Left lung (tissue), 4 donors: ENCODE measurements at regions not wholly inside any gene's neighbourhood (a gene's known extent, or its start where the extent isn't known, plus 50 kb on each side); places are given as distances from the start of the nearest gene placed in this dataset.

Experiments used
- ATAC-seq: fragments of 200-7000 bp; cut with Tn5 transposase; one replicate; pipeline ENCODE4 v1.9.1; 2020; ENCODE audit warnings: moderate library complexity
- DNase-seq, 4 donors: peaks; one replicate each; pipeline ENCODE4 v3.0.0-alpha.2; 2013 to 2020
- H3K27ac ChIP-seq, 2 donors: fragments of 200-600 bp; sonication (generic) in 1 of 2; one replicate each; pipeline versions ENCODE4 v1.5.0 to v1.8.0; 2020 to 2021
- H3K27me3 ChIP-seq, 2 donors: fragments of 200-600 bp; sonication (generic) in 1 of 2; one replicate each; pipeline versions ENCODE4 v1.5.0 to v1.8.0; 2020 to 2021
- H3K36me3 ChIP-seq, 2 donors: fragments of 200-600 bp; sonication (generic) in 1 of 2; one replicate each; pipeline versions ENCODE4 v1.5.0 to v1.8.0; 2020 to 2021
- H3K4me1 ChIP-seq, 2 donors: fragments of 200-600 bp; one replicate each; pipeline ENCODE4 v1.8.0; 2021
- H3K4me3 ChIP-seq, 2 donors: fragments of 200-600 bp; sonication (generic) in 1 of 2; one replicate each; pipeline versions ENCODE4 v1.5.0 to v1.8.0; 2020 to 2021; ENCODE audit warnings: mild to moderate bottlenecking in 1 of 2
- H3K9me3 ChIP-seq, 2 donors: fragments of 200-600 bp; sonication (generic) in 1 of 2; one replicate each; pipeline versions ENCODE4 v1.5.0 to v1.8.0; 2020 to 2021
- CTCF ChIP-seq, 2 donors: fragments of 200-600 bp; sonication (generic) in 1 of 2; IDR thresholded peaks; one replicate each; pipeline versions ENCODE4 v1.5.0 to v1.8.0; 2021; ENCODE audit warnings: antibody characterized with exemption in 2 of 2
- intact Hi-C, 2 donors: fragments of 100-400 bp; cut with DNase I; formaldehyde crosslinking; loops; one replicate each; pipeline versions ENCODE4 v1.11.2 to v1.14.2; 2022
- donor health status: DM: no; HTN: yes; CAD: no.
- donor health status: DM: no; HTN: no; CAD: no.

DNA sequence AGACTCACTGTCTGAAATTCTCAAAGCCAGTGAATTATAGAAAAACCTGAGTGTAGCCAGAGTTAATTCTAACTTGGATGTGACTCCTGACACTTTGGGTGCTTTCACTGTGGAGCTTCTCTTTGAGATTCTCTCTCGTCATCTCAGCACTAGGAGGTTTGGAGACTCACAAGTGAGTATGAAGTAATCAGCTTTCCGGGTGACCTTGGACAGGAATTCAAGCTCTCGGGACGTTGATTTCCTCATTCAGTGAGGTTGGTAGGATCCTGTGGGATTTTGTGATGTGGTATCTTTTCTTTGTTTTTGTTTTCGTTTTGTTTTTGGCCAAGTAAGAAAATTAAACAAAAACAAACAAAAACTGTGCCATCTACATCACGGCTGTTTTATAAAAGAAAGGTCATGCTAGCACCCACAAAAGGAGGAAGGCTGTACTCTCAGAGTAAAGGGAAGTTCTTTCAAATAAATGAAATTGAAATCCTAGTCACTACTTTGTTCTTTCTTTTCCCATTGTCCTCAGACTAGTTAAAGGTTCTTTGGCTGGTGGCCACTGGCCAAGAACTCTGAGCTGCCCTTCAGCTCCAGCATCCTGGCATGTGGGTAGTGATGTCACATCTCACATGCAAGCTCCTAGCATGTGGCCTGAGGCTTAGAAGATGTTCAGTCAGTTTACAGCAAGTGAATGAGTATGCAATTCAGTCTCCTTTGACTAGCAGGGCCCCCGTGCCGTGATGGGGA, 263.3 kb upstream of the TPM1 start:
- Histone ChIP-seq H3K27ac (no peak overlapping the region), H3K36me3 (no peaks in the 10 kb centered on the region), H3K9me3 (no peaks in the 10 kb centered on the region), H3K27me3 (no peaks in the 10 kb centered on the region), H3K4me3 (no peak overlapping the region), H3K4me1 (peaks cover 0 to 9% of the 10 kb centered on the region in 2 donors)
- intact Hi-C loops, result no loop called here
- TF ChIP-seq CTCF (IDR thresholded peaks at IDR 0.05), result no peak
- DNase-seq, result no peak
- ATAC-seq, result no peak

DNA sequence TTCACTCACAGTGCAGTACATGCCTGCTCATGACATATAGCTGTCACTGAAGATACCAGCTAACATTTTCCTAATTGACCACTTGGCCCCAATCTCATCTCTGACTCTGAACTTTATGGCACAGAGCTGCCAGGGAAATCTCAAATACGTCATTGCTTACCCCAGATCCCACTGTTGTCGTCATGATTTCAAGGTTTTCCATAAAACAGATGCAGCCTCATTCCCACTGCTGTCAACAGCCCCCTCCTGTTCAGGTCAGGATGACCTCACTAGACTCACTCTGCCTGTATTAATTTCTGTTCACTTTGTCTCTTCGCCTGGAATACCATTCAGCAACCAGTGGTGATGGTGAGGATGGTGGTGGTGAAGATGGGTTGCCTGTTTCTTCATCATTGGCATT, 262.6 kb upstream of the TPM1 start:
- DNase-seq, result no peak
- H3K27me3 ChIP-seq, result no peaks in the 10 kb centered on the region
- no peak overlapping the region for H3K4me3 ChIP-seq
- TF ChIP-seq CTCF (IDR thresholded peaks at IDR 0.05), result no peak
- H3K36me3 ChIP-seq, result no peaks in the 10 kb centered on the region
- H3K27ac ChIP-seq, result no peak overlapping the region
- H3K9me3 ChIP-seq, result no peaks in the 10 kb centered on the region
- H3K4me1 ChIP-seq, result peaks cover 0 to 9% of the 10 kb centered on the region in 2 donors
- intact Hi-C loops, result loop anchor here in 1 of 2 donors (10.0 kb wide), 2 partner anchors 265 to 305 kb away; partner anchors contain the start of gene TPM1
- ATAC-seq, result no peak

DNA sequence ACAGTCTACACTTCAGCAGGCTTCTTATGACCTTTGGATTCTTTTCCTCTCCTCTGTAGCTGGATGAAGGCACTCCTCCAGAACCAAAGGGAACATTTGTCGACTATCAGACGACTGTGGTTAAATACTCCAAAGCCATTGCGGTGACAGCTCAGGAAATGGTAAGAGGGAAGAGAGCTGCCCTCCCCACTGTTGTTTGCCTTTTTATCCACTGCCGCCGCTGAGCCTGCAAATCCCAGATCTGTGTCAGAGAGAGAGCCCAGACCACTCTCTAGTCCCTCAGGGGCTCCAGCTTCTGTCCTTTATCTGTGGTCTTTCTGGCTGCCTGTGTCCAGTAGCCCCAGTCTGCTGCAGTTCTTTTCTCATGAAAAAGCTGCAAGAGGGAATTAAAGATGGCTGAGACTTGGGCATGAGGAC, 261.5 kb upstream of the TPM1 start:
- no peaks in the 10 kb centered on the region for H3K27me3 ChIP-seq
- H3K27ac ChIP-seq, result no peak overlapping the region
- no peak for DNase-seq
- intact Hi-C loops, result loop anchor here in 1 of 2 donors (10.0 kb wide), 2 partner anchors 264 to 304 kb away; partner anchors contain the start of gene TPM1
- no peaks in the 10 kb centered on the region for H3K9me3 ChIP-seq
- peaks cover 0 to 9% of the 10 kb centered on the region in 2 donors for H3K4me1 ChIP-seq
- H3K4me3 ChIP-seq, result no peak overlapping the region
- no peak for TF ChIP-seq CTCF (IDR thresholded peaks at IDR 0.05)
- H3K36me3 ChIP-seq, result no peaks in the 10 kb centered on the region
- ATAC-seq, result peak; percentile 30

DNA sequence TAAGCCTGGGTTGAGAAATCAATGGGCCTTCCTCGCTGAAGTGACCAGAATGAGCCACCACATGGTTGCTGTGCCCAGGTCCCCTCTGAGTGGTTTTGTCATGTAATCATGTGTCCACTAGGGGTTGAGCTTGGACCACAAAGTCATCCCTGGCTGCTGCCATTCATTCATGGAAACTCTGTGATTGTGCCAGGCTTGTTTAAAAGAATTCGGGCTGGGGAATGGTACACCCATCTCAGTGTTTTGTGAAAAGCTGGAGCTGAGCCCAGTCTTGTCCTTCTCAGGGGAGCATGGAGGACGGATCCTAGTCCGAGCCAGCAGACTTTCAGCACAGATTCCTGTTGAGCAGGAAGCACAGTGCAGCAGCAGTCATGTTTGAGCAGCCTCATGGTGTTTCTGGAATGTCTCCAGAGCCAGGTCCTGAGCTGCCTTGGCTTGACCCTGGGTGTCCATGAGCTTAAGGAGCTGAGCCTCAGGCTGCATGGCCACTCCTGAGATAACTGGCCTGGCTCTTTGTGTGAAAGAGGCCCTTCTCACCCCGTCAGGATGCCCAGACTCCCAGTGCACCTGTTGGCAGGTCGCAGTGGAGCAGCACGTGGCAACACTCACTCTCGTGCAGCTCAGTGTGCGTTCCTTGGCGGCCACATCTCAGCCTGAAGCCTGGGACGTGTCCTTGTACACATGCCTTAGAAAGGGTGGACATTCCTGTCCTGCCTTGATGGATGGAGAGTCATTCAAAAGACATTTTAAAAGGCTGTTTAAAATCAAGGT, 260.3 kb upstream of the TPM1 start:
- Histone ChIP-seq H3K9me3 (no peaks in the 10 kb centered on the region), H3K27ac (no peak overlapping the region), H3K27me3 (no peaks in the 10 kb centered on the region), H3K4me3 (no peak overlapping the region), H3K4me1 (peaks cover 0 to 9% of the 10 kb centered on the region in 2 donors), H3K36me3 (no peaks in the 10 kb centered on the region)
- DNase-seq (peak in 3 of 4 donors; percentile 47 to 80 (median 64)), ATAC-seq (peak; percentile 94)
- peak; percentile 42 to 49 for TF ChIP-seq CTCF (IDR thresholded peaks at IDR 0.05)
- intact Hi-C loops, result loop anchor here in 1 of 2 donors (10.0 kb wide), 2 partner anchors 263 to 303 kb away; partner anchors contain the start of gene TPM1

- H3K27ac ChIP-seq, result no peak overlapping the region
These were observed 259.7 kb upstream of the TPM1 start for GRCh38 chr15:62782896-62783295.

More at GRCh38 chr15:62782896-62783295, 259.7 kb upstream of the TPM1 start:
- intact Hi-C loops, result loop anchor here in 1 of 2 donors (10.0 kb wide), 2 partner anchors 262 to 302 kb away; partner anchors contain the start of gene TPM1
- H3K36me3 ChIP-seq, result no peaks in the 10 kb centered on the region
- DNase-seq, result no peak
- H3K27me3 ChIP-seq, result no peaks in the 10 kb centered on the region
- ATAC-seq, result no peak
- TF ChIP-seq CTCF (IDR thresholded peaks at IDR 0.05), result no peak
- peaks cover 0 to 9% of the 10 kb centered on the region in 2 donors for H3K4me1 ChIP-seq
- no peaks in the 10 kb centered on the region for H3K9me3 ChIP-seq
- no peak overlapping the region for H3K4me3 ChIP-seq
